SKM-1 treated with dmso at 0.1 percent for 144 hours (cell line): ENCODE measurements at regions not wholly inside any gene's neighbourhood (a gene's known extent, or its start where the extent isn't known, plus 50 kb on each side); places are given as distances from the start of the nearest gene placed in this dataset.

ENCODE experiments used
- DNase-seq: peaks from one replicate; lab custom pipeline; 2025; ENCODE audit not compliant: unreplicated experiment; lab: John Stamatoyannopoulos, UW

DNA sequence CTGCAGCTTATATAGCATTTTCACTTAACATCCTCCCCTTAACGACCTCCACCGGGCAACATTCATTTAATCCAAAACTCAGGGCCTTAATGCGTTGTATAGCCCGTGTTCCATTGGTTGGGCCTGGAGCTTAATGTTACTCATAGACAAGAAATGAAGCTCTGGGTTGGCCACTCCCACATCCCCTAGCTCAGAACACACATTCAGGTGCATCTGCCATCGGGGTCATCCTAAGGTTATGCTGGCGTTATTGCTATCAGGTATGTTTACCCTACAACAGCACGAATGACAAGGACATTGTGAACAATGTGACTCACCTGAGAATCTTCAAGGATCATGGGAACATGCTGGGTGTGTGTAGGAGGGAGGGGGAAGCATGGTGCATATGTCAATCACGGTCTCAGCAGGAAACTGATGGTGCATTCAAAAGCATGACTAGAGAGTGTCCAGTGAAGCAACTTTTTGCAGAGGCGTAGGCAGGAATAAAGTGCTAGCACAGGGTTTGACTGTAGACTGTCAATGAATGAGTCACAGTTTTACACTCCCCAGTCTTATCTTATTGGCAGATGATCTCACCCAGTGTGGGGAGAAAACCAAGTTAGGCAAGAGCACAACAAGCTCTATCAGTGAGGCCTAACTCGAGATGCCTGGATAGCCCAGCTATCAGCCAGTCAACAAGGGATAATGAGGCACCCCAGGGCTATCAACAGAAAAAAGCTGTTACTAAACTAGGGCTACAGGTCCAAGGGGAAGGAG is 402.1 kb upstream of the MCTP2 start:
- DNase-seq, result no peak

DNA sequence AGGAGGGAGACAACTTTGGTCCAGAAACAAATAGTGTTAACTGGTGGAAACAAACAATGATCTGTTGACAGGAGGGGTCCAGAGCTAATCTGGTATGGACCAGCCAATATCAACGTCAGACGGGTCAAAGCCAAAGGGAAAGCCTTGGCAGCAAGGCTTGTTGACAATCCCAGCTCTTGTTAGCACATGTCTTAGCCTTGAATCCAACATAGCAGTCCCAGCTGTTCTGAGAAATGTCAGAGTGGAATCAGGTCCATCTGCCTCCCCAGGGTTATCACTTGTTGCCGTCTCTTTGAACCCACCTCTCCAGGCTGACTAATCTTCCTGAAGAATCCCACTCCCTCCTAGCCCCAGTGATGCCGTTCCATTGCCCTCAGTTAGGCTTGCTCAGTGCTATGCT is 404.6 kb upstream of the MCTP2 start:
- no peak for DNase-seq

DNA sequence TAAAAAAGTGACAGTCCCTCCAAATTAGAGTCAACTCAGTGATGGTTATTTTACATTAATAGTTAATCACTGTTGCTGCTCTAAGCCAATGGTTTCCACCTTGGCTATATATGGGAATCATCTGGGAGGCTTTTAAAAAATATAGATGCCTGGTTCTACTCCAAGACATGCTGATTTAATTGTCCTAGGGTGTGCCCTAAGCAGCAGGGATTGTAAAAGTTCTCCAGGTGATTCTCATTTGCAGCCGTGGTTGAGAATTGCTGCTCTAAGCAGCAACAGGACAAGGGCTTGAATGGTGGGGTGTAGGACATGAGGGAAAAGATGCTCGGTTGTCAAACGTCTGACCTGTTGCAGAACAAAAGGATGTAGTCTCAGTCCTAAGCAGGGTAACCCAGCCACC is 405.1 kb upstream of the MCTP2 start:
- no peak for DNase-seq

DNA sequence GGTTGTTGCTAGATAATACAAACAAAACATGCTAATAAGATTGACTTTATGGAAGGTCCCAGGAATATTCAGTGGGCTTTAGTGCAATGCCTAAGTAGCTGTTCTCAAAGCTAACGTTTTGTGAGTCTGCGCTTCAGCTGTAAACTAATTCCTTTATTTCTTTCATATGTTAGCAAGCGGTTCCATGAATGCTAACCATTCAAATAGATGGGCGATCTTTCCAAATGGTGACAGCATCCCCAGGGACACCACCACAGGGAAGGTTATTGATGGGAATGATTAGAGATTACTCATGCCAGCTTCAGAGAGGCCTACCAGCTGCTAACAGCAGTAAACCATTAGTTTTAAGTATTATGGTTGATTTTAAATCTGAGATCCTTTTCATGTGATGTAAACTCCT is 405.7 kb upstream of the MCTP2 start:
- no peak for DNase-seq

DNA sequence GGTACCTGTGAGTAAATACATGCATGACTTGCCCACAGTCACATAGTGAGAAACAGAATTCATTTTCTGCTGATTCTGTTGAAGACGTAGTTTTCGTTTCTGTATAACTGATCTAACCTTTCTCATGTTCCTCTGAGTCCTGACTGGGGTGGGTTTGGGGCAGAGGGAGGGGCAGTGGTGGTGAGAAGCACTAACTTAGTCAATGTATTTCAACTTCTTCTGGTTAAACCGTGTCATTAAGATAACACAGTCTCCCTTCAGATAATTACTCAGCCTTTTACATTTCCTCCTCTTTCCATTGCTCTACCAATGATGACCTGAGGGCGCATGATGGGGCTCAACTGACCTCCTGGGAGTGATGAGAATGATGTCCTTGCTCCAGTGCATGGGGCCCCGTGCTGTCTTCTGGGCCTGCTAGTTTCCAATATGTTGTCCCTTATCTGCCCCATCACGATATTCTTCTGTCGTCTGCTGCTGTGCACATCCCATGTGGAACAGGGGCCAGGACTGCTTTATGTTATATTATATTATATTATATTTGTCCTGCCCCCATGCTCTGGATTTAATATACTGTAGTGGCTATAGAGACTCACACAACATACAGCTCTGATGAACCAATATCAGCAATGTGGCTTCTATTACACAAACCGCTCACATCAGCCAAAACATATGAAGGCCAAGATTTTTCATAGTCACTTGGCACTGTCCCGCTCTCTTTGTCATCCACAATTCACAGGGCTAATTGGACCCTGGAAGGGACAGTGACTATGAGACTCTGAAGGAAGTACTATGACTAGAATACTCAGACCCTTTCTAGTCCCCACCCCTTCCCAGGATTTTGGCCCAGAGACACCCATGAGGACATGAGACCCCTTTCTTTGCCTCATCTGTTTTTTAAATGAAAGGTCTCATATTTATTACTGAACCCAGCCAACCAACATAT is 407.1 kb upstream of the MCTP2 start:
- no peak for DNase-seq

DNA sequence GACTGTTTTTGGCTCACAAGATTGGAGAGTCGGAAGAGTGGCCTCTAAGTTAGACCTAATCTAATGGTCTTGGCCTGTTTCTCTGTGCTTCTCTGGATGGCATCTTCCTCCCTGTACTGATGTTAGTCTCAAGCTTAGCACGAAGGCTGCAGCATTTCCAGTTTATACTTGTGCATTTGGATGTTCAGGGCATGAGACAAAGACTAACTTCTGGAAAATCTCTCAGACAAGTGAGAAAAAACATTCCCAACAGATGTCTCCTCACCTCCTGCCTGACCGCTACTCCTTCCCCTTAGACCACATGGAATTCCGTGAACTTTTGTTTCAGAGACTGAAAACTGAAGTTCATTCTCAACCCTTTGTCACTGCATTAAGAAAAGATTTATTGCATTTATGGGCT is 410.8 kb upstream of the MCTP2 start:
- DNase-seq, result no peak

DNA sequence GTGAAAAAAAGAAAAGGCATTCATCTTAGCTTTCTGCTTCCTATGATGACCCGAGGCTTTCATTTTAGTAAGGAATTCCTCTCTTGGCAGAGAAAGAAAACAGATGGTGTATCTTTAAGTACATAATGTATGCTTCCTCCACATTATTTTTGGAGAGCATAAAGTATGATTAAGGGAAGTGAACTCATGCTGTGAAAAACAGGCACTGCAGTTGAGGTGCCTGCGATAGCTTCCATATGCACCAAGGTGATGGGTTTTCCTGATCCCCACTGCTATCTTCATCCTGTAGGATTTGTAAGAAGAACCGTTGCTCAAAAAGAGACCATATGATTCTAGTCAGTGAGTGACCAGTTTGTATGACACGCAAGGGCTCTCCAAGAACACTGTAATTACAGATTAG is 411.5 kb upstream of the MCTP2 start:
- DNase-seq, result no peak

DNA sequence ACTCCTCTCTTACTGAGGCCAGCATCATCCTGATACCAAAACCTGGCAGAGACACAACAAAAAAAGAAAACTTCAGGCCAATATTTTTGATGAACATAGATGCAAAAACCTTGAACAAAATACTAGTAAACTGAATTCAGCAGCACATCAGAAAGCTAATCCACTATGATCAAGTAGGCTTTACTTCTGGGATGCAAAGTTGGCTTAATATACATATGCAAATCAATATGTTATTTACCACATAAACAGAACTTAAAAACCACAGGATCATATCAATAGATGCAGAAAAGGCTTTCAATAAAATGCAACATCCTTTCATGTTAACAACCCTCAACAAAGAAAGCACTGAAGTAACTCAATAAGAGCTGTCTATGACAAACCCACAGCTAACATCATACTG is 414.5 kb upstream of the MCTP2 start:
- no peak for DNase-seq

DNA sequence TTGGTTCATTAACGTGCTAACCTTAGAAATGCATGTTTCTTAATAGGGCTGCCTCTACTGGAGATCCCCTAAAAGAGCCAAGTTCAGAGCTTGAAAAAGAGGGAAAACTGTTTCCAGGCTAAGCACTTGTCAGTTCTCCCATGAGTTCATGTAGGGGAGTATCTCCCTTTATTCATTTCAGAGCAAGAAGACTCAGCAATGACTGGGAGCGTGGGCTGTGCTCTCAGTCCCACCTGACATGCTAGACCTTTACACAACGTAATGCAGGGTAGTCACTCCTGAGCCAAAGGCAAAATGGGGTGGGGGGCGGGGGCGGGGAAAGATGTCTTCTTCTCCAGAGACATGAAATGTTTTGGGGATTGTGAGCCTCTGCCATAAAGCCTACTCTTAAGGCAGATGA is 420.1 kb upstream of the MCTP2 start:
- DNase-seq, result no peak

DNA sequence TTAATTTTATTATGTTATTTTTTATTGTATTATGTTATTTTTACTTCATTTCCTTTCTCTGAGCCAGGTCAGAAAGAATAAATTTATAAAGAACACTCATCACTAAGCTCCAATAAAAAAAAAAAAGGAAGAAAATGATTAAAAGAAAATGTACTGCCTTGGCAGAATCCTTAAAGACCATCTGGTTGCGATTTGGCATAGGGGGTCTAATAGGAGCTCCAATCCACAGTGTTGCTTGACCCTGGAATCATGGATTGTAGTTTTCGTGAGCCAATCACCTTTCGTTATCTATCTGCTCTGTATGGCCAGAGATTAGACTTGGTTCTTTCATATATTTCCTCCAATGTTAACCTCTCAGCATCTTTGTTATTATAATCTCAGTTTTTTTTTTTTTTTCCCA is 421.8 kb upstream of the MCTP2 start:
- no peak for DNase-seq

DNA sequence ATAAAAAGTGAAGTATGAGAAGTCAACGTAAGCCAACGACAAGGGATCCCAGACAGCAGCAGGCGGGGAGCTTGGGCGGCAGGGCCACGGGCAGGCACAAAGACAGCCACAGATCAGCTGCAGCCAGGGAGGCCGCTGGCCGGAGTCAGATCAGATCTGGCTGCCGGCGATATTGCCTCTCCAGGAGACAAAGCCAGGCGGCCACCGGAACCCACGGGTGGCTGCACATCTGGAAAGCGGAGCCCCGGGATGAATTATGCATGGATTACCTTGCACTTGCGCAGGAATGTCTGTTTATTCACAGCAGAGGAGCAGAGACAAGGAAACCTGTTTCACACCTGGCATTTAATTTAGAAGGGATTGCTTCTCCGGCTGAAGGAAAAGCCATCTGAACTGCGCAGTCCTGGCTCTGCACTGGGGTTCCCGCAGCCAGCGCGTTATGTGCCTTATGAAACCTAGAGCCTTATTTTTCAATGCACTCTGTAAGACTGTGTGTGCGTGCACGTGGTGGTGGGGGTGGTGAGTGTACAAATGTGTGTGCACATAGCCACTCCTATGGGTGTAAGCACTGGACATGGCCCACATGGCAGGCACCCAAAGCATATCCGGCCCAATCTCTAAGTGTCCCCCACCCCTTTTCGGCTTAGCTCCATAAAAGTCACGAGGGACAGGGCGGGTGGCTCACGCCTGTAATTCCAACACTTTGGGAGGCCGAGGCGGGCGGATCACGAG is 427.8 kb upstream of the MCTP2 start:
- no peak for DNase-seq

DNA sequence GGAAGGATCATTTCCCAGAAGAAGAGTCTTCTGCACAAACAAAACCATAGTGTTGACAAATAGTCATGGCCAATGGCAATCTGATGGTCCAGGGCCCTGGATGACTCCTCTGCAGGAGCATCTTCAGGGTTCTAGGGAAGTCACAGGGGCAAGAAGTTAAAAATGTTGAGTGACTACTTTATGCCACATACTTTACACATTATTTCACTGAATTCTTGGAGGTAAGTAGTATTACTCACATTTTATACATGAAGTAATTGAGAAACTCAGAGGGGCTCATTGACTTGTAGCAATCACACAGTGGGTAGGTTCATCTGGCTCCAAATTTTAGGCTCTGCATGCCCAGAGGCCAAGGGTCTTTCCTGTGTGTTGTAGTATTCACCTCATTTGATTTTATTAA is 430.2 kb upstream of the MCTP2 start:
- DNase-seq, result no peak

DNA sequence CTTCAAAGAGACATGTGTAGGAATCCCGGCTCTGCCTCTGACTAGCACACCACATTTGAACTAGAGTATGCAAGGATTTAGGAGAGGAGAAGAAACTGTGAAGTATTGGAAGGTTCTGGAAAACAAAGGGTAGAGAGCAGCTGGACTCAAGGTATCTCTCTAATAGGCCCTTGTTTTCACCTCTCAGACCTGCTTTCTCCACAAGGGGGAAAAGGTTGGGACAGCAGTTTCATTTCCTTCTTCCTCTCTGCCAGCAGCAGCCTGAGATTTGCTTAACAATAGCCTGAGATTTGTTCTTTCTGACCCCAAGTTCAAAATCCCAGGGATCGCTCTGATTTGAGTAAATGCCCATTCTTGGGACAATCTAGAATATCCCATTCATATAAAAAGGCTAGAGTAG is 430.6 kb upstream of the MCTP2 start:
- no peak for DNase-seq

DNA sequence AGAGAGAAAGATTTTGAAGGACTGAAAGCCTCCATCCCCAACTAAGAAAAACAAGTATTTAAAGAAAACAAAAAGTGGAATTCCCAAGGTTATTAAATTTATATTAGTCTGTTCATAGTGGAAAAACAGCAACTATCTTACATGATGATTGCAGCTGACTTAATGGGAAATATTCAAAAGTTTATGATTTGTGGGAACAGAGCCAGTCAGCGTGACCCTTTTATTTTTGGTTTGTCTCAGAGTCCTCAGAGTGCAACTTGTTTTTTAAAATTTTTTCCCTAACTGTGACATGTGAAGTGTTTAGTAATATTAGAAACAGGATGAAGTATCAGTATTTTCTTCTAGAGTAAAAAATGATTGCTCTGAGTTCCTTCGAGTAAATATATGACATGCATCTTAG is 441.9 kb upstream of the MCTP2 start:
- no peak for DNase-seq

DNA sequence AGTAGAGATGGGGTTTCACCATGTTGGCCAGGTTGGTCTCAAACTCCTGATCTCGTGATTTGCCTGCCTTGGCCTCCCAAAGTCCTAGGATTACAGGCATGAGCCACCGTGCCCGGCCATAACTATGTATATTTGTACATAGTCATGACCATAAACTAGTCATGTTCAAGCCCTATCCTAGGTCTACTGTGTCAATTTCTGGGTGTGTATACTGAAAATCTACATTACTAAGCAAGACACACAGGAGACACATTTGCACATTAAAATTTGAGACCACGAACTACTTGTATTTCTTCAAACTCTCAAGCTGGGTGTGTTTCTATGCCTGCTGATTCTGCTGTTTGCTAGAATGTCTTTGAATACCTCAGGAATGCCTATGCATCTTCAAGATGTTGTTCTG is 451.3 kb upstream of the MCTP2 start:
- DNase-seq, result no peak

DNA sequence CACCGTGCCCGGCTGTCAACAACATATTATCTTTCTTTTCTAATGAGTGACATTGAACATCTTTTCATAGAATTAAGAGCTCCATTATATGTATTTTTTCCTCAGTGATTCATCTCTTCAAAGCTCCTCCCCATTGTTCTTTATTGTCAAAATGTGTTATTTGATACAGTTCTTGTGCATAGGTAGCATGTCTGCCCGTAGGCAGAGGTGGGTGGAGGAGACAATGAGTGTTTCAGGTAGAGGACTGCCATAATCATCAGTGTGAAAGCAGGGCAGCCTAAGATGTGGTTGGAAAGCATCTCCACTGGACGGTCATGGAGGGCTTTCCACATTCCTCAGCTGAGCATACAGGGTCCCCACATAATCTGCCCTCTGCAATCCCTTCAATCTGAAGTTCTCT is 452.0 kb upstream of the MCTP2 start:
- DNase-seq, result no peak

DNA sequence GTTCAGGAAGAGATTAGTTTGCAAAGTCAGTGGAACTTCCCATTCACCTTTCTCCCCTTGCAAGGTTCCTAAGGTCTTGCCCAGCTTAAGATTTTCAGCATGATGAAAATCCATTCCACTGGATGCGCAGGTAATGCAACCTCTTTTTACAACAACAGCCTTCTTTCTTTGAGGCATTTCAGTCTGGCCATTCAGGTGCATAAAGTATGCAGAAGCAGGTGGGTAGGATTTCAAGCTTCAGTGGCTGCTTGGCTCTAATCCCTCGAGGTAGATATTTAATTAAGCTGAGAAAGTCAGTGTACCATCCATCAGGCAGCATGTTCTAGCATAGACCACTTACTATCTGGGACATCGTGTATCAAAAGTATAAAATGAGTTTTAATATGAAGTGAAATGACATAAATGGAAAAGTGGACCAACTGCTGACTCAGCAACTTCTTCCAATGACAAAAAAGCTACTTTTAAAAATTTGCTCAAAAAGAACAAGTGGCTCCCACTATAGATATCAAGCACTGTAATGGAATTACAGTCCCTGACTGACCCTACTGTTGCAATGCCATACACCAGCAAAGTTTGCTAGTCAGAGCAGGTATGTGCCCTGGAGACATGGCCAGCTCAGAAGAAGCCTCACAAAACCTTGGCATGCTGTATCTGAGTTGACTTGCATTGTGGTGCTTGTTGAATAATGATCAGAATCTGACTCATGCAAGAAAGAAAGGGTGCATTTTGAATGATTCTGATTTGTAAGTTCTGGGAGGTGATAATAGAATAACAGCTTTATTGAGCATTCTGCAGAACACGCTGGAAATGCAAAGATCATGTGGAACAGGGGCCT is 459.9 kb upstream of the MCTP2 start:
- DNase-seq, result no peak

DNA sequence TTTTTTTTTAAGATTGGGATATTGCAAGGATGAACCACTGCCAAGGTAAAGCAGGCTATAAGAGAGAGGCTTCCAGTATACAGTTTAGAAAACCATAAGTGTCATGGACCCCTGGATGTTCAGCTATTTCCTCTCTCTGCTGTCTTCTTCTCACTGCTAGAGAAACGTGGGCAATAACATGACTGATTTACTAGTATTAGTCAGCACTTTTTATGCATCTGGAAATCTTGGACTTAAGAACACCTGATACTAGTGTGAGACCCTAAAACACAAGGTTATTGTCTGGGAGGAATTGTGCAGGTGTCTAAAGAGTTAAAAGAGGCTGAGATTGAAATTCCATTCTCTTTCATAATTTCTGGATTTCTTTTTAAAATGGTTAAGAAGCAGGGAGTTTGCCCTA is 460.6 kb upstream of the MCTP2 start:
- DNase-seq, result no peak

DNA sequence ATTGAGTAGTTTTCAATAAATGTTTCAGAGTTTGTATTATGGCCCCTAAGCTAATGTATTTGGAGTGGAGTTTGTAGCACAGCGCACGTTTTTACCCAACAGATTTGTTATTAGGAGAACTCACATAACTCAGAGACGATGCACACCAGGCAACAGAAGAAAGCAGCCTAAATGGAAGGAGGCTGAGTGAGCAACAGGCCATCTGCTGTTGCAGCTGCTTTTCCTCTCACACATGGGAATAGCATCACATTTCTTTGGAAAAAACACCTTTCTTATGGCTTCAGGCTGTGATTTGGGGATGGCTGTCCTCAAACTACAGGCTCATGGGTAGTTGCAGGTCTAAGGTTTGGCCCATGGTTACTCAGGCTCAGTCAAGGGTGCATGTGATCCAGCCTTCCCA is 469.3 kb upstream of the MCTP2 start:
- no peak for DNase-seq

DNA sequence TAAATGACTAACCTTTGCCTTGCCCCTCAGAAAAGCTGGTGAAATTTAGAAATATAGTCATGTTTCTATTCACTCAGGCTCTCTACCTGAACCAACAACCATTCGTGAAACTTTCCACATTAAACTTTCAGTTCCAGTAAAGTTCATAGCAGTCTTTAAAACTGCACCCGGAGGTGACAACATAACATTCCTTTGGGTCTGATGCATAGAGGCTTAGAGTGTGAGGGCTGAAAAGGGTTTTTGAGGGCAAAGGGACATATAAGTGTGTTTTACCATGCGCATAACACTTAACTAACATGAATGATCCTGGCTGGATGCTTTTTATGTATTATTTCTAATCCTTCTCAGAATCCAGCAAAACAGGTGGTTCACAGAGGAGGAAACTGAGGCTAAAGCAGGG is 471.7 kb upstream of the MCTP2 start:
- DNase-seq, result no peak

DNA sequence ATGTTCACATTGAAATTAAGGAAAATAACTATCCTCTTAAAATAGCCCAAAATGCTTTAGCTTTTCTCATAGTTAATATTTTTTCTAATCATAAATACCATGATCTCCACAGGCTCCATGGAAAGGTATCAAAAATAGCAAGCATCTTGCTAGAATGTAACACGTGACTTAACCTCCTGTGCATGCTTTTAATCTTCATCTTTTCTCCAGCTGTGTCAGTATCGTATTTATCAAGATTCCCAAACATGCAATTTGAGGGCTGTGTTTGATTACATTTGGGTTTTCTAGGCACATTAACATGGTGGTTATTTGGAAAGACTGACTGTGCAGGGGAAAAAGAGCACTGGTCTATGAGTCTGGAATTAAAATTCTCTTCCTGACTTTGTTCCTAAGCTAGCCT is 472.5 kb upstream of the MCTP2 start:
- DNase-seq, result no peak
